ENCODE measurements at regions not wholly inside any gene's neighbourhood (a gene's known extent, or its start where the extent isn't known, plus 50 kb on each side); places are given as distances from the start of the nearest gene placed in this dataset.

GRCh38 chr4:100049872-100050271 lies 99.8 kb upstream of the H2AZ1 start:
- TF ChIP-seq CTCF (conservative IDR thresholded peaks at IDR 0.05; ENCODE audit: low read depth in 2 of 2): no peak
- TF ChIP-seq POLR2AphosphoS5 (IDR thresholded peaks at IDR 0.05; ENCODE audit: low read depth): no peak
- TF ChIP-seq EZH2phosphoT487 (IDR thresholded peaks at IDR 0.05; ENCODE audit: unreplicated experiment): no peak
- no peak for TF ChIP-seq EZH2 (IDR thresholded peaks at IDR 0.05; ENCODE audit: low read depth, unreplicated experiment)
- TF ChIP-seq REST (IDR thresholded peaks at IDR 0.05; ENCODE audit: unreplicated experiment): no peak
- no peak for TF ChIP-seq JUNB (IDR thresholded peaks at IDR 0.05; ENCODE audit: unreplicated experiment)
- TF ChIP-seq ZNF114 (CRISPR knock-in tag; IDR thresholded peaks at IDR 0.05): no peak
- no peak for TF ChIP-seq ETS1 (IDR thresholded peaks at IDR 0.05)
- no peak for TF ChIP-seq CREB1 (CRISPR knock-in tag; IDR thresholded peaks at IDR 0.05; ENCODE audit: low read depth)
- TF ChIP-seq ZNF331 (CRISPR knock-in tag; IDR thresholded peaks at IDR 0.05; ENCODE audit: low read depth): no peak
- TF ChIP-seq STAT1 (IDR thresholded peaks at IDR 0.05; ENCODE audit: unreplicated experiment): no peak
- no peak for TF ChIP-seq NANOG (IDR thresholded peaks at IDR 0.05; ENCODE audit: borderline replicate concordance)
- TF ChIP-seq ZNF462 (CRISPR knock-in tag; IDR thresholded peaks at IDR 0.05): no peak

All from GM23338 (cell line).